Hepatocyte (in vitro differentiated cells): ENCODE measurements at regions not wholly inside any gene's neighbourhood (a gene's known extent, or its start where the extent isn't known, plus 50 kb on each side); places are given as distances from the start of the nearest gene placed in this dataset.

Experiments
- EZH2 ChIP-seq: fragments of 200-600 bp; sonication (generic); IDR thresholded peaks from 2 replicates; pipeline ENCODE4 v1.6.1; 2016; ENCODE audit warnings: antibody characterized with exemption, mild to moderate bottlenecking, borderline replicate concordance
- EZH2phosphoT487 ChIP-seq: fragments of 200-600 bp; sonication (generic); IDR thresholded peaks from one replicate; pipeline ENCODE4 v1.6.1; 2018; ENCODE audit warnings: antibody characterized with exemption, mild to moderate bottlenecking, low read depth, moderate library complexity; ENCODE audit not compliant: unreplicated experiment, severe bottlenecking
- TF ChIP-seq, protein P1 (sequence below): fragments of 200-600 bp; sonication (generic); IDR thresholded peaks from 2 replicates; pipeline ENCODE4 v1.5.1; 2016; ENCODE audit warnings: antibody characterized with exemption, mild to moderate bottlenecking; ENCODE audit not compliant: poor library complexity

DNA sequence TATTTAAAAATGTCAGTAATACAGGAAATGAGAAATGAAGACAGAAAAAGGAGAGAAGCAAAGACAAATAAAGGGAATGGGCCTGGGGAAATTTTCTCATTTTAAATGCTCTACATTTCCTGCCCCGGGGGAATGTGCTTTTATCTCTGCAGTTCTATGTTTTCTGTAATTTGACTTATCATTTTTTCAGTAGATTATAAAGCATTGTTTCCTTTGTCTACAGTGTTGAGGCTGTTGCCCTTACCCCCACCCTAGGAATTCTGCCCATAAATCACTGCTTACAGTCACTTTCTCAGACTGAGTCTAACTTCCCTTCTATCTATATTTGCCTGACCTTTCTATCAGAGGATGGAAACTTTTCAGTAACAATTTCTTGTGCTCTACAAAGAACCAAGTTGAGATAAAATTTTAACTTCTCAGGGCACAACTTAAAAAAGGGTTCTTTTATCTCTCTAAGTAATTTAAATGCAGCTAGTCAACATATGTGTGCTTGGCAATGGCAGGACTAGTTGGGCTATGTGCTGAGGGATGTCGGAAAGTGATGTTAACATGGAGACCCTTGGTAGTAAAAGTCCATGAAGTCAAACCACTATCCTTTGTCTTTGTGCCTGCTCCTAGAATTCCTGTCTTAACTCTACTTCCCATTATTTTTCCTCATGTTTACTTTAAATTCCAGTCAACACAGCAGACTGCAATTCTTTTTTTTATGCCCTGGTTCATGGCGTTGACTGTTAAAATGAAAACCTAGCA, 146.5 kb upstream of the MMADHC start:
- TF ChIP-seq, protein P1, sequence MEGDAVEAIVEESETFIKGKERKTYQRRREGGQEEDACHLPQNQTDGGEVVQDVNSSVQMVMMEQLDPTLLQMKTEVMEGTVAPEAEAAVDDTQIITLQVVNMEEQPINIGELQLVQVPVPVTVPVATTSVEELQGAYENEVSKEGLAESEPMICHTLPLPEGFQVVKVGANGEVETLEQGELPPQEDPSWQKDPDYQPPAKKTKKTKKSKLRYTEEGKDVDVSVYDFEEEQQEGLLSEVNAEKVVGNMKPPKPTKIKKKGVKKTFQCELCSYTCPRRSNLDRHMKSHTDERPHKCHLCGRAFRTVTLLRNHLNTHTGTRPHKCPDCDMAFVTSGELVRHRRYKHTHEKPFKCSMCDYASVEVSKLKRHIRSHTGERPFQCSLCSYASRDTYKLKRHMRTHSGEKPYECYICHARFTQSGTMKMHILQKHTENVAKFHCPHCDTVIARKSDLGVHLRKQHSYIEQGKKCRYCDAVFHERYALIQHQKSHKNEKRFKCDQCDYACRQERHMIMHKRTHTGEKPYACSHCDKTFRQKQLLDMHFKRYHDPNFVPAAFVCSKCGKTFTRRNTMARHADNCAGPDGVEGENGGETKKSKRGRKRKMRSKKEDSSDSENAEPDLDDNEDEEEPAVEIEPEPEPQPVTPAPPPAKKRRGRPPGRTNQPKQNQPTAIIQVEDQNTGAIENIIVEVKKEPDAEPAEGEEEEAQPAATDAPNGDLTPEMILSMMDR: no peak
- TF ChIP-seq EZH2 (no peak), EZH2phosphoT487 (no peak)
